ENCODE measurements at regions not wholly inside any gene's neighbourhood (a gene's known extent, or its start where the extent isn't known, plus 50 kb on each side); places are given as distances from the start of the nearest gene placed in this dataset.

- H3K27me3 ChIP-seq (ENCODE audit: control insufficient read depth, insufficient read depth, low read length): peaks cover 13% of the 10 kb centered on the region
- H3K4me3 ChIP-seq (ENCODE audit: low read depth, low read length): no peak overlapping the region
- no peak for DNase-seq (ENCODE audit: low read depth)
- TF ChIP-seq CTCF (IDR thresholded peaks at IDR 0.05; ENCODE audit: insufficient read depth, low read length, poor library complexity, severe bottlenecking): no peak
- no peaks in the 10 kb centered on the region for H3K36me3 ChIP-seq (ENCODE audit: control insufficient read depth, insufficient read depth, low read length)
These were observed 317.7 kb downstream of the MATN1 start for GRCh38 chr1:30405631-30406212.

GRCh38 chr1:30405081-30405480, 318.3 kb downstream of the MATN1 start:
- H3K4me3 ChIP-seq (ENCODE audit: low read depth, low read length): no peak overlapping the region
- no peaks in the 10 kb centered on the region for H3K36me3 ChIP-seq (ENCODE audit: control insufficient read depth, insufficient read depth, low read length)
- TF ChIP-seq CTCF (IDR thresholded peaks at IDR 0.05; ENCODE audit: insufficient read depth, low read length, poor library complexity, severe bottlenecking): no peak
- DNase-seq (ENCODE audit: low read depth): no peak
- H3K27me3 ChIP-seq (ENCODE audit: control insufficient read depth, insufficient read depth, low read length): peaks cover 13% of the 10 kb centered on the region

GRCh38 chr1:30404341-30404740, 319.0 kb downstream of the MATN1 start:
- no peak for TF ChIP-seq CTCF (IDR thresholded peaks at IDR 0.05; ENCODE audit: insufficient read depth, low read length, poor library complexity, severe bottlenecking)
- no peak for DNase-seq (ENCODE audit: low read depth)
- Histone ChIP-seq H3K27me3 (ENCODE audit: control insufficient read depth, insufficient read depth, low read length) (peaks cover 13% of the 10 kb centered on the region), H3K4me3 (ENCODE audit: low read depth, low read length) (no peak overlapping the region), H3K36me3 (ENCODE audit: control insufficient read depth, insufficient read depth, low read length) (no peaks in the 10 kb centered on the region)

- TF ChIP-seq CTCF (IDR thresholded peaks at IDR 0.05; ENCODE audit: insufficient read depth, low read length, poor library complexity, severe bottlenecking): no peak
- no peaks in the 10 kb centered on the region for H3K36me3 ChIP-seq (ENCODE audit: control insufficient read depth, insufficient read depth, low read length)
- no peak for DNase-seq (ENCODE audit: low read depth)
- H3K27me3 ChIP-seq (ENCODE audit: control insufficient read depth, insufficient read depth, low read length): peaks cover 13% of the 10 kb centered on the region
- no peak overlapping the region for H3K4me3 ChIP-seq (ENCODE audit: low read depth, low read length)
These were observed 319.7 kb downstream of the MATN1 start for GRCh38 chr1:30403726-30404125.

GRCh38 chr1:30403061-30403645, 320.2 kb downstream of the MATN1 start:
- Histone ChIP-seq H3K27me3 (ENCODE audit: control insufficient read depth, insufficient read depth, low read length) (peaks cover 13% of the 10 kb centered on the region), H3K36me3 (ENCODE audit: control insufficient read depth, insufficient read depth, low read length) (no peaks in the 10 kb centered on the region), H3K4me3 (ENCODE audit: low read depth, low read length) (no peak overlapping the region)
- DNase-seq (ENCODE audit: low read depth): no peak
- TF ChIP-seq CTCF (IDR thresholded peaks at IDR 0.05; ENCODE audit: insufficient read depth, low read length, poor library complexity, severe bottlenecking): no peak

GRCh38 chr1:30402031-30402430, 321.4 kb downstream of the MATN1 start:
- DNase-seq (ENCODE audit: low read depth): no peak
- H3K36me3 ChIP-seq (ENCODE audit: control insufficient read depth, insufficient read depth, low read length): no peaks in the 10 kb centered on the region
- H3K27me3 ChIP-seq (ENCODE audit: control insufficient read depth, insufficient read depth, low read length): peaks cover 7% of the 10 kb centered on the region
- TF ChIP-seq CTCF (IDR thresholded peaks at IDR 0.05; ENCODE audit: insufficient read depth, low read length, poor library complexity, severe bottlenecking): no peak
- no peak overlapping the region for H3K4me3 ChIP-seq (ENCODE audit: low read depth, low read length)

Measured in kidney epithelial cell (primary cell).